GM21786 (cell line): ENCODE measurements at regions not wholly inside any gene's neighbourhood (a gene's known extent, or its start where the extent isn't known, plus 50 kb on each side); places are given as distances from the start of the nearest gene placed in this dataset.
A peak's percentile ranks its signal among the peaks of the same experiment; 100 is the strongest.

ENCODE experiments used
- ATAC-seq: cut with Tn5 transposase; IDR thresholded peaks from one replicate; pipeline ENCODE4 v1.9.1; 2021; ENCODE audit not compliant: unreplicated experiment

DNA sequence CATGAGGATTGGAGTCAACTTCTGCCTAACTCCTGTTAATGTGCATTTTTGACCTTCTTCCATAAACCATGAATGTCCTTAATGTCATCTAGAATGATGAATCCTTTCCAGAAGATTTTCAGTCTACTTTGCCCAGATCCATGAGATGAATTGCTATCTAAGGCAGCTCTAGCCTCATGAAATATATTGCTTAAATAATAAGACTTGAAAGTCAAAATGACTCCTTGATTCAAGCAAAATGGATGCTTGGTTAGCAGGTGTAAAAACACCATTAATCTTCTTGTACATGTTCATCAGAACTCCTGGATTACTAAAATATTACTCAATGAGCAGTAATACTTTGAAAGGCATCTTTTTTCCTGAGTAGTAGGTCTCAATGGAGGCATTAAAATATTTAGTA is 238.5 kb upstream of the ZC3H12C start:
- ATAC-seq, result no peak

DNA sequence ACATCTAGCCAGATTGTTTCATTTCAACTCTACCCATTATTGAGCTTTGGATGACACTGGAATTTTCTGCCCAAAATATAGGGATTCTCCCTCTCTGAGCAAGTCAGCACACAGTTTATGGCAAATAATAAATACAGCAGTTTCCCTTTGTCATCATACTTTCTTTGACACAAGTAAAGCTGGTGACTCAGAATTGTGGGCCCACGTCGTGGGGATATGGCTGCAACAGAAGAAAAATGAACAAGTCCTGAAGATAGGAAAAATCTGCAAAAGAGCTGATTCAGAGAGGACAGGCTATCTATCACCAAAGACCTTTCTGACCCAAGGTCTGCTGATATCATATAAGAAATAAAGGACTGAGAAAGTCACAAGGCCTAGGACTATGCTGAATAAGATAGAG is 236.3 kb upstream of the ZC3H12C start:
- no peak for ATAC-seq

DNA sequence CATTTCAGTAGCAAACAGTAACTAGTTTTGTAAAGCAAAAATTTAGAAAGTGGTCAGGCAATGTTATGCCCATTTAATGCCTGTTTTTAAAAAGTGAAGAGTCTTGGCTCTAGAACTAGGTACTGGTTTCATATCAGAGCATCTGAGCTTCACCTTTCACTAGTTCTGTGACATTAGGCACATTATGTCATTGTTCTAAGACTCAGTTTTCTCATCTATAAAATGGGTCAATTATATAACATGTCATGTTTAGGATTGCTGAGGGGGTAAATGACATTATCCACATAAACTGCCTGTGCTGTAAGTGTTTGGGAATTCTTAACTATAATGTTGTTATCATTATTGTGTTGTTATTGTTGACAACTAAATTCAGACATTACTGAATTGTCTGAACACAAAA is 235.6 kb upstream of the ZC3H12C start:
- no peak for ATAC-seq

DNA sequence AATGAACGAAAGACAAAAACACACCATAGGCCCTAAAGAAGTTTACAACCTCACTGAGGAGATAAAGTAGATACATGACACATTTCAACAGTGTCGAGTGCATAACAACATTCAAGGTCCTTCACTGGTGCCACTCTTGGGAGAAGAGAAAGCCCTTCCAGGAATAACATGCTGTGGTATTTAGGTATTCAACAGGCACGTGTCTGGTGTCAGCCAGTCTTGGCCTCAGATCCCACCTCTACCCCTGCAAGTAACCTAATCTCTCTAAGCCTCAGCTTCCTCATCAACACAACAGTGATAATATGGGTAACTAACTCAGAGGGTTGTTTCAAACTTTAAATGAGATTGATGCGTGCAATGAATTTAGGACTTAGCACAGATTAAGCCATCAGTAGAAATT is 235.0 kb upstream of the ZC3H12C start:
- ATAC-seq, result no peak

DNA sequence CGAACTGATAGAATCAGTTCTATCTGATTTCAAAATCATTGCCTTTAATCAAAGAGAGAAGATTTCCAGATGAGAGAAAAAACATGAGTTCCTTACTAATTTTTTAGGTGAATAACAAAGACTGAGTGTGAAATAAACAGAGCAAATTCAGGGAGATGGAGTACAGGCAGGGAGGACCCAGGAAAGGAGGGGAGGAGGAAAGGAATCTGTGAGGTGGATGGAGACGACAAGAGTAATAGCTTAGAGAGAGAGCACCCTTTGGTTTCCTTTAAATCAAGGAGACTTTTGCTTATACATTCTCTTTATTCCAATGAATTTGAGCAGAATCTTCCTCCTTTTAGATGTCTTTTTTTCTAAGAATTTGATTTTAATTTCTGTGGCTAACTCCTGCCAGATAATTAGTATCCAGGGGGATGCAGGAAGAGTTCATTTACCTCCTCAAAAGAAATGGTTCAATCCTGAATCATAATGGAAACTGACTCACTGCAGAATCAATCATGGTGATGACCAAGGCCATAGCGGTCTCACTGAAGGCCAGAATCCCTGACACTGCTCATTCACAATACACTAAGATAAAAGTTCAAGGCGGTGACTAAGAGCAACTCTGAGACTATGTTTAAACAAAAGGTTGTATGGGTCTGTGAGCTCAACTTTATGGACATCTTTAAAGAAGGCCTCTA is 234.0 kb upstream of the ZC3H12C start:
- no peak for ATAC-seq

DNA sequence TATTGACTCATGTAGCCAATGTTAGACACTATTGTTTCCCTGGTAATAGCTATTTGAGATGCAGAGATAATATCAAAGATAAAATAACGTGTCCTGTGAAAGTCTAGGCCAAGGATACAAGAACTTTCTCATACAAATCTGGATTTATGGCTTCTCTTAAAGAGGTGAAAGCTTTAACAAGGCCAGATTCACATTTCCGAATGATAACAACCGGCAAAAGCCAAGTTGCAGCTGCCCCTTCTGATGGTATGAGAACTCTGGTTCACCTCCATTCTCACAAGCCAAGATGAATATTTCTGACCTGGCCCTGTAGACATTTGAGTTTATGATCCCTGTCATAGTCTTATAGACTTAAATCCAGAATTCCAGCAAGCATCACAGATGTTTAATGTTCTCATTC is 230.4 kb upstream of the ZC3H12C start:
- ATAC-seq, result no peak

DNA sequence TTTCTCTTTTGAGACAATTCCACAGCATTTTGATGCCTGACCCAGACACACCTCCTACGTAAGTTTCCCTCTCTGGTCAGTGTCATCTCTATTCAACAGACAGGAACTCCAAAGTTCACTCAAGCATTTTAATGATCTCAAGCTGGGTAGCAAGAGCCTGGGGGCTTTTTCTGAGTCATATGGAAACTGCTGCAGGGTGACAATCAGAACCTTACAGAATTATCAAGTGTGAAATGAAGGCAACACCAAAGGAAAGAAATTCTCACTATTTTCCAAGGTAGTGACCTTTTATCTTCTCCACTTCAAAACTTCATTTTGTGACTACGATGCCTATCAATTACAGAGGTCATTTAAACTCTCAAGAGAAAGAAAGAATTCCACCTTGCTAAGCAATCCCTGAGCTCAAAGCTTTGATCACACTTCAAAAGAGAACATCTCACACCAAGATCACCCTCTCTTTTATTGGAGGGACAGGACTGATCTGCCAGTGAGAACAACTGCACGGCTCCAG is 229.0 kb upstream of the ZC3H12C start:
- peak; percentile 93 for ATAC-seq

DNA sequence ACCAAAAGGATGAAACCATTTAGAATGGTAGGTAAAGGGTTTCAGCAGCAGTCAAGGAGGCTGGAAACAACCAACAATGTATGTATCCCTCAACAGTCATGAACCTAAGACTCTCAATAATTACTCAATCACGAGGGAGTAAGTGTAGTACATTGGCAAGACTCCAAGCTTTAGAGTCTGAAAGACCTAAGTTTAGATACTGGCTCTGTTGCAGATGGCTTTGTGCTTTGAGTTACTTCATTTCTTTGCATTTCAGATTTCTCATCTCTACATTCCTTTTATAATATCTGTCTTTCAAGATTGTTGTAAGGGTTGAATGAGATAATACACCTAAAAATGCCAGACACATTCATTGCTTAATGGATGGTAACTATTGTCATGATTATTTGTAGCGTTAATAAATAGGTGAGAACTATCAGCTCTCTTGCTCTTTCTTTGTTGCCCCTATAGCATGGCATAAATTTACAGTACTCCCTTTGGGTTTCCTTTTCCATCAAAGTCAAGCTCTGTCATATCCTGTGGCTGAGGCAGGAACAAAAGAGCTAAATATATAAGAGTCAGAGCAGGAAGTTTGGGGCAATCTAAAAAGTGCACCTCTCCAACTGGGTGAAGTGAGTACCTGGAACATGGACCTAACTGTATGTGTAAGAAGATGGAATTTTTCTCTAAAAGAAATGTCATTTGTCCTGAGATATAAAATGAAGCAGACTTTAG is 228.2 kb upstream of the ZC3H12C start:
- ATAC-seq, result peak; percentile 42

DNA sequence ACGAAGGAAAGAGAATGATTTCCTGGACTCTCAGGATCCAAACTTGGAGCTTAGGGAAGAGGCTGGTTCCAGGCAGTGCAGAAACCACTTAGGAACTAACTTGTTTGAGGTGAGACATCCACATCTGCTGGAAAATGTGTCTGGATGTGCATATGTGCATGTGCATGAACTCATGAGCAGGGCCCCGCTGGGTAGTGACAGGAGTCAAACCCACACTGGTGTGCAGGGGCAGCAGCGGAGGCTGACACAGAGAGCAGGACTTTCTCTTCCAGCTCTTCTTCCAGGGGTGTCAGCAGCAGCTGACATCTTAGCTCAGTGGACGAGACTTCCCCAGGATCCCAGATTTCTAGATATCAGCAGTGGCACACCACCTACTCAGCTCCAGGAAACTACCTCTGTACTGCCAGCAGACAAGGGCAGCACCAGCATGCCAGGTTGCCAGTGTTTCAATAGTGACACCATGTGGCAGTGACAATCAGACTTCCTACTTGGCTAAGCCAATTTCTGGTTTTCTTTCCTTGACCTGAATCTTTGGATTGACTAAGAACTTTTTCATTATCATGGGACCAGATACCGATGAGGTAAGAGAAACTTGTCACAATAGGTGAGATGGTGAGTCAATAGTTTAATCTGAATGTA is 227.5 kb upstream of the ZC3H12C start:
- no peak for ATAC-seq

DNA sequence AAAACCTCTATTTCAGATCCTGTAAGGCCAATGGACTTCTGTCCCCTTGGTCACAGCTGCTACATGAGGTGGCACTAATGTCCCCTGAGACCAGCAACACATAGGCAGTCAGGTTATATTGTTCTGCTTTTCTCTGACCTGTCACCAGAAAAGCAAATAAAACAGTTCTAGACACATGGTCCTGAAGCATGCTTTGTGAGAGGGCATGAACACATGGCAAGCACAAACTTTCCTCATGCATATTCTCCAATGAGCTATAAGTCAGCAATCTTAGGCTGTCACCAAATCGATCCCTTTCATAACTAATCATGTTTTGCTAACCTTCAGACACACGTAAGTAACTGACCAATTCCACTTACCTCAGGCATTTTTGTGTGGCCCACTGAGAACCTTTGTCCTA is 225.4 kb upstream of the ZC3H12C start:
- ATAC-seq, result no peak

DNA sequence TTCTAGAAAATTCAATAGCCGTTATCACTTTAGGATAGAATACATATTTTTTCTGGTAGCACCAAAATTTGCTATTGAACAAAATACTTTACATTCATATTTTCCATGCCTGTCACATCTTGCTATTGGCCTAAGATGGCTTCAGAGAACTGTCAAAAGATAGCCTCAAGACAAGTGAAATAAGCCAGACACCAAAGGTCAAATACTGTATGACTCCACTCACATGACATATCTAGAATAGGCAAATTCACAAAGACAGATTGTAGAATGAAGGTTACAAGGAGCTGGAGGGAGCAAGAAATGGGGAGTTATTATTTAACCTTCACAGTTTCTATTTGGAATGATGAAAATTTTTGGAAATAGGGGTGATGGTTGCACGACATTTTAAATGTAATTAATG is 223.7 kb upstream of the ZC3H12C start:
- ATAC-seq, result no peak

DNA sequence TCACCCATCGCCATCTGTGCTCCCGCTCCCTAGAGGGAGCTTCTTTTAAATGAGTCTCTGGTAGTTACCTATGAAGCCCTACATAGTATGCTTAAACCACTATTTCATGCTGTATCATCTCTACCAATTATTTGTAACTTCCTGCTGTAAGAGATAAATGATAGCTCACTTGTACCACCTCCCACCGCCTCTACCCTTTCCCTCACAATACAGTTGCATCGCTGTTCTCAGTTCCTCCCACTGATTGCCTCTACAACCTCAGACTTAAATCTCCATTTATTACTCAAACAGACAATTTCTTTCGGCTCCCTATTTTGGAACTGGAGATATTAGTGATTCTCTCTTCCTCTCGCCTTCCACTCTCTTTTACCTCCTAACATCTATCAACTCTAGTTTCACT is 222.9 kb upstream of the ZC3H12C start:
- ATAC-seq, result no peak

DNA sequence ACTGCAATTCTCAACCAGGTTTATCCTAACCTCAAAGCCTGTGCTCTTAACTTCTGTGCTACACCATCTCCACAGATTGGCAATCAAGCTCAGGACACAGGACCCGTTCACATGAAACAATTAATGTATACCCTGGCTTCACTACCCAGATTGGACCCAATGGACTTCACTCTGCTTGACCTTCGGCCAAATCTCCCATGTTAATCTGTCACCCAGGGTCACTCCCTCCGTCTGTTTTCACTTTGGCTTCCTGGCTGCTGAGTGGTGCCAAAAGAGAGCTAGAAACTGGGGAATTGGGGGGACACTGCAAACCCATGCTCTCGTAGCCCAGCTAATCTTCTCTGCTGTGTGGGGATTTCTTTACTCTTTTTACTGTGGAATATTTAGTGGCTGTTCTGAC is 216.1 kb upstream of the ZC3H12C start:
- ATAC-seq, result no peak

DNA sequence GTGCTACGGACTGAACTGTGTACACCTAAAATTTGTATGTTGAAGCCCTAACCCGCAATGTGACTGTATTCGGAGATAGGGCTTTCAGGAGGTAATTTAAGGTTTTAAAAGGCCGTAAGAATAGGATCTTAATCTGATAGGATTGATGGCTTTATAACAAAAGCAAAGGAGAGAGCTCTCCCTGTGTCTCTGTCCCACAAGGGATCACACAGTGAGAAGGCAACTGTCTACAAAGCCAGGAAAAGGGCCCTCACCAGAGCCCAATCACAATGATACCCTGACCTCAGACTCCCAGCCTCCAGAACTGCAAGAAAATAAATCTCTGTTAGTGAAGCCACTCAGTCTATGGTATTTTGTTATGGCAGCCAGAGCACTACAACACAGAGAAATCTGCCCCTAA is 208.7 kb upstream of the ZC3H12C start:
- no peak for ATAC-seq

DNA sequence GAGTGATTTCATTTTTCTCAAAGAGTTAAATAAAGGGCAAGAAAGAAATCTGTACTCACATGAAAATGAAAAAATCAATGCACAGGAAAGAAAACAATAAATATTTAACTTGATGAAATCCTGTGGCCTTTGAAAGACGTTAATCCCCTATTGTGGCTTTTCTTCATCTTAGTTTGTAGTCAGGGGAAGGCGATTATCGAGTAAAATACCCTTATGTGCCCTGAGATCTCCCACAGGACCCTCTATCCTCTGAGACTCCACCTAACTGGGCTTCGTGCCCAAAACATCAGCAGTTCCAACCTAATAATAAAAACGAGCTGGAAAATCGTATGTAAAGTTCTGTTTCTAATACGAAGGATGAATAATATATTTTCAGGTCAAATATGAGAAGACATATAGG is 208.2 kb upstream of the ZC3H12C start:
- ATAC-seq, result no peak

DNA sequence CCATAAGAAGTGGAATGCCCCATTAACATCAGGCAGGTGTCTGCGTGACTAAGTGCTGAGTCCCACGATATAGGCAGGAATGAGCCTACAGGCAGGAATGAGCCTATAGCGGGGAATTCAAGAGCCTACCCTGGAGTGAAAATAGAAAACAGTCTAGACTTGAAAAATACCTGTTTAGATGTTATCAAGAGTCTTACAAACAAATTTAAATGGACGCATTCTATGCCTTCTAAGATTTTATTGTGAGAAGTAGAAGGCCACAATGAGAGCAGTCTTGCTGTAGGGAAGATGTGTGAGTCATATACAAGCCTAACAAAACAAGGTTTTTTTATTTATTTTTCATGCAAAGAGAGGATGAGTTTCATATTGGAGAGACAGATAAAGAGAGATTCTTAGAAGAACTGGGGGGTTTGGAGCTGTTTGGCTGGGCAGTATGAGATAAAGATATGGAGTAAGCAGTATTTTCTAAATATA is 200.8 kb upstream of the ZC3H12C start:
- ATAC-seq, result no peak

DNA sequence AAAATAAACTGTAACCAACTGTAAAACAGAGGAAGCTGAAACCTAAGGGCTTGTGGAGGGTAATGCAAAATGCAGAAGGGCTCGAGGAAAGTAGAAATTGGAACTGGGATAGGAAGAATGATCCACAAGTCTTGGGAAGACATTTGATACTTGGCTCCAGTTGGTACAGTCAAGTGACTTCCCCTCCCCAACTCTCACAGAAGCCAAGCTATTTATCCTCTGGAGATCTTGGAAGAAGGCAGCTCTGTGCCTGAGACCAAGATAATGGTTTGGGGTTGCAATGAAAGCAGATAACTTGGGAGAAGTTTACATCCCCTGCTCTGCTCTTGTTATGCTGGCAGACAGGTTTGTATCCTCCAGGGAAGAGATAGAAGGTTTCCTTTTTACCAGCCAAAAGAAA is 198.9 kb upstream of the ZC3H12C start:
- no peak for ATAC-seq

DNA sequence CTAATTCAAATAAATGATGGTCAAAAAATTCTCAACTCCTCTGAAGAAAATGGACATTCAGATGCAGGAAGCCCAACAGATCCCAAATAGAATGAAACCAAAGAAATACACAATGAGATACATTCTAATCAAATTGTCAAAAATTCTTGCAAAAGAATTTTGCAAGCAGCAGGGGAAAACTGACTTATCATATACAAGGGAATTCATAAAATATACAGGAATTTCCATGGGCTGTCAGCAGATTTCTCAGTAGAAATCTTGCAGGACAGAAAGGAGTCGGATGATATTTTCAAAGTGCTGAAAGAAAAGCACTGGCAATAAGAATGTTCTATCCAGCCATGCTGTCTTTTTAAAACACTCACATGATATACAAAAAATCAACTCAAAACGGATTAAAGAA is 194.6 kb upstream of the ZC3H12C start:
- no peak for ATAC-seq

DNA sequence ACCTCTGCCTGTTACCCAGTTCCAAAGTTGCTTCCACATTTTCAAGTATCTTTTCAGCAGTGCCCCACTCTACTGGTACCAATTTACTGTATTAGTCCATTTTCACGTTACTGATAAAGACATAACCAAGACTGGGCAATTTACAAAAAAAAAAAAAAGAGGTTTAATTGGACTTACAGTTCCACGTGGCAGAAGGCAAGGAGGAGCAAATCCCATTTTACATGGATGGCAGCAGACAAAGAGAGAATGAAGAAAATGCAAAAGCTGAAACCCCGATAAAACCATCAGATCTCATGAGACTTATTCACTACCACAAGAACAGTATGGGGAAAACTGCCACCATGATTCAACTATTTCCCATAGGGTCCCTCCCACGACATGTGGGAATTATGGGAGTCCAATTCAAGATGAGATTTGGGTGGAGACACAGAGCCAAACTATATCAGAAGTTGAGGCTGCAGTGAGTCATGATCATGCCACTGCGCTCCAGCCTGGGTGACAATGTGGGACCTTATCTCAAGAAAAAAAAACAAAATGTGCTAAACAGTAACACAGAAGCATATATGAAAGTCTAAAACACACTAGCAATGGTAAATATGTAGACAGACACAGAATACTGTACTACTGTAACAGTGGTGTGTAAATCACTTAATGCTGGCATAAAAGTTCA is 190.3 kb upstream of the ZC3H12C start:
- no peak for ATAC-seq

DNA sequence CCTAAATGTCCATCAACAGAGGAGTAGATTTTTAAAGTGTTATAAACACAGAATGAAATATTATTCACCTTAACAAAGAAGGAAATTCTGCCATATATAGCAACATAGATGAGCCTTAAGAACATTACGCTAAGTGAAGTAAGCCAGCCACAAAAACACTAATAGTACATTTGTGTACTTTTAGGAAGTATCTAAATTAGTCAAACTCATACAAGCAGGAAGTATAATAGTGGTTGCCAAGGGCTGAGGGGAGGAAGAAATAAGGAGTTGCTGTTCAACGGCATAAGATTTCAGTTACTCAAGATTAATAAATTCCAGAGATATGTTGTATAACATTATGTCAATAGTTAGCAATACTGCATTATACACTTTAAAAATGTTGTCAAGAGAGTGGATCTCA is 181.7 kb upstream of the ZC3H12C start:
- ATAC-seq, result no peak

DNA sequence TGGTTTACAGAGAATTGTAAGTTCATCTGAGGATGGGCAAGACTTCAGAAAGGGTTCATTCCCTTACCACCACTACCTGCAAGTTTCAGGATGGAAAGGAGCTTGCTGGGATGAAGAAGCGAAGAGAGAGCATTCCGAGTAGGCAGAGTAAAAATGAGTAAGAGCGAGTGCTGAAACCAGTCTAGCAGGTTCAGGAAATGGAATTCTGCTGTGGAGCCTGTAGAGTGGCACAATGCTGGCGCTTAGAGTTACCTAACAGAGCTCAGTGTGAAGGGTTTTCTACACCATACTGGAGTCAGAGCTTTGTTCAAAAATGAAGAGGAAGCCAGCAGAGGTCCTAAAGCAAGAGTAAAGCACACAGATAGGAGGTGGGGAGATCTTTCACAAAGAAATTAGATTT is 179.2 kb upstream of the ZC3H12C start:
- ATAC-seq, result no peak
